ENCODE measurements at regions not wholly inside any gene's neighbourhood (a gene's known extent, or its start where the extent isn't known, plus 50 kb on each side); places are given as distances from the start of the nearest gene placed in this dataset.

- Histone ChIP-seq H3K4me1 (peaks cover 11 to 44% (median 32%) of the 10 kb centered on the region in 9 donors), H3K36me3 (no peaks in the 10 kb centered on the region), H3K27ac (no peak overlapping the region), H3K9me3 (no peaks in the 10 kb centered on the region), H3K4me3 (no peak overlapping the region), H3K27me3 (no peaks in the 10 kb centered on the region)
- 81% methylated on average over 10 of the region's 10 CpGs for WGBS, 2 donors
- DNase-seq, result no peak
- ATAC-seq, result no peak
- intact Hi-C loops (cut with DNase I), result loop anchor here in 1 of 10 donors (10.0 kb wide), 1 partner anchor 629 kb away; the partner anchor contains the start of gene ZMIZ1
- TF ChIP-seq CTCF (IDR thresholded peaks at IDR 0.05), result no peak
These were observed 402.0 kb downstream of the RPS24 start for GRCh38 chr10:78435484-78436221.

- Histone ChIP-seq H3K9me3 (no peaks in the 10 kb centered on the region), H3K27me3 (no peaks in the 10 kb centered on the region), H3K4me3 (no peak overlapping the region), H3K36me3 (no peaks in the 10 kb centered on the region), H3K27ac (no peak overlapping the region), H3K4me1 (peaks cover 11 to 44% (median 32%) of the 10 kb centered on the region in 9 donors)
- no peak for TF ChIP-seq CTCF (IDR thresholded peaks at IDR 0.05)
- DNase-seq (no peak), ATAC-seq (no peak)
- WGBS, 2 donors, result 81 to 89% methylated on average over 6 of the region's 6 CpGs
- intact Hi-C loops (cut with DNase I), result loop anchor here in 1 of 10 donors (10.0 kb wide), 1 partner anchor 629 kb away; the partner anchor contains the start of gene ZMIZ1
These were observed 402.5 kb downstream of the RPS24 start for GRCh38 chr10:78436222-78436573.

- peak in 3 of 8 donors; percentile 34 to 42 (median 37) for ATAC-seq
- intact Hi-C loops (cut with DNase I), result loop anchor here in 1 of 10 donors (10.0 kb wide), 1 partner anchor 628 kb away; the partner anchor contains the start of gene ZMIZ1
These were observed 403.2 kb downstream of the RPS24 start for GRCh38 chr10:78436706-78437406.

More at GRCh38 chr10:78436706-78437406, 403.2 kb downstream of the RPS24 start:
- Histone ChIP-seq H3K4me3 (no peak overlapping the region), H3K4me1 (peaks cover 11 to 44% (median 32%) of the 10 kb centered on the region in 9 donors), H3K27me3 (no peaks in the 10 kb centered on the region), H3K27ac (no peak overlapping the region), H3K36me3 (no peaks in the 10 kb centered on the region), H3K9me3 (no peaks in the 10 kb centered on the region)
- WGBS, 2 donors, result 68 to 77% methylated on average over 8 of the region's 8 CpGs
- no peak for TF ChIP-seq CTCF (IDR thresholded peaks at IDR 0.05)
- no peak for DNase-seq
